ENCODE measurements at regions not wholly inside any gene's neighbourhood (a gene's known extent, or its start where the extent isn't known, plus 50 kb on each side); places are given as distances from the start of the nearest gene placed in this dataset.

GRCh38 chr7:45470031-45470430, 104.1 kb upstream of the ADCY1 start:
- H3K9me3 ChIP-seq (replicated peaks in 1 of 2; ENCODE audit: control insufficient read depth in 1 of 2, insufficient read depth in 1 of 2, low read length in 2 of 2), result peaks cover 0 to 3% of the 10 kb centered on the region in 2 donors
- no peaks in the 10 kb centered on the region for H3K27me3 ChIP-seq (ENCODE audit: control insufficient read depth in 2 of 2, insufficient read depth in 2 of 2, low read length in 2 of 2)
- no peaks in the 10 kb centered on the region for H3K36me3 ChIP-seq (replicated peaks in 1 of 2; ENCODE audit: control insufficient read depth in 1 of 2, insufficient read depth in 2 of 2, low read length in 2 of 2)
- DNase-seq, result no peak
- H4K20me1 ChIP-seq (ENCODE audit: insufficient read depth, low read length), result no peaks in the 10 kb centered on the region
- H3K9me3 Mint-ChIP-seq, result peaks cover 4 to 25% (median 14%) of the 10 kb centered on the region in 7 donors
- intact Hi-C loops (cut with micrococcal nuclease), result no loop called here
- no peak overlapping the region for H3K27ac Mint-ChIP-seq
- H3K27me3 Mint-ChIP-seq (ENCODE audit: low read depth in 3 of 3), result peaks cover 0 to 3% (median 2%) of the 10 kb centered on the region in 3 donors
- TF ChIP-seq CTCF (IDR thresholded peaks at IDR 0.05), result no peak
- H3K4me3 ChIP-seq (replicated peaks in 1 of 3; ENCODE audit: low read depth in 2 of 3, low read length in 3 of 3), result no peak overlapping the region
- H3K4me2 ChIP-seq (replicated peaks; ENCODE audit: extremely low read depth, low read length, poor library complexity, severe bottlenecking), result no peak overlapping the region
- H3K4me1 Mint-ChIP-seq, result no peaks in the 10 kb centered on the region
- H3K4me1 ChIP-seq (ENCODE audit: control insufficient read depth in 1 of 2, insufficient read depth in 2 of 2, low read length in 2 of 2), result no peaks in the 10 kb centered on the region
- H3K9ac ChIP-seq (ENCODE audit: insufficient read depth, low read length, poor library complexity, severe bottlenecking), result no peak overlapping the region
- no peak overlapping the region for H3K27ac ChIP-seq (ENCODE audit: low read depth in 1 of 2, low read length in 2 of 2)
- no peak overlapping the region for H3K4me3 Mint-ChIP-seq
- H3K36me3 Mint-ChIP-seq, result no peaks in the 10 kb centered on the region
- H3K79me2 ChIP-seq (ENCODE audit: insufficient read depth, low read length), result no peaks in the 10 kb centered on the region
- no peak overlapping the region for H2AFZ ChIP-seq (ENCODE audit: insufficient read depth, low read depth, low read length, poor library complexity, severe bottlenecking)
- 90% methylated on average over 2 of the region's 3 CpGs for WGBS (ENCODE audit: insufficient coverage)

DNA sequence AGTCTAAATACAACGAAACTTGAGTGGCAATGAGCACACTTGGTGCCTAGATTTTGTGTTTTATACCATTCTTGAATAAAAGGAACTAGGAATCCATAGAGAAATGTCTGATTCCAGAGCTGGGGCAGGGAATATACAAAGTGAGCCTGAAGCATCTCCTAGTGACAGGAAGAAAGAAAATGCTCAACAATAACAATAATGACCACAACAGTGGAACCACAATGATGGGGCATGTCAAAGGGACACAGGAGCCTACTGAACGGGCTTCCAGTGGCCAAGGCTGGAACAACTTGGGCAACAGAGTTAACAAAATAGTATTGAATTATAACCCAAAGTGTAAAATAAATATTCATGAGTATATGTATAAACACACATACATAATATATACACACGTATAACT, 94.4 kb upstream of the ADCY1 start:
- no peaks in the 10 kb centered on the region for H3K79me2 ChIP-seq (ENCODE audit: insufficient read depth, low read length)
- H3K4me3 Mint-ChIP-seq, result no peak overlapping the region

More for the DNA sequence above, 94.4 kb upstream of the ADCY1 start:
- Histone ChIP-seq H3K36me3 (replicated peaks in 1 of 2; ENCODE audit: control insufficient read depth in 1 of 2, insufficient read depth in 2 of 2, low read length in 2 of 2) (no peaks in the 10 kb centered on the region), H3K4me2 (replicated peaks; ENCODE audit: extremely low read depth, low read length, poor library complexity, severe bottlenecking) (no peak overlapping the region), H3K4me1 (ENCODE audit: control insufficient read depth in 1 of 2, insufficient read depth in 2 of 2, low read length in 2 of 2) (no peaks in the 10 kb centered on the region), H3K27me3 (ENCODE audit: control insufficient read depth in 2 of 2, insufficient read depth in 2 of 2, low read length in 2 of 2) (no peaks in the 10 kb centered on the region), H3K9ac (ENCODE audit: insufficient read depth, low read length, poor library complexity, severe bottlenecking) (no peak overlapping the region), H3K4me3 (replicated peaks in 1 of 3; ENCODE audit: low read depth in 2 of 3, low read length in 3 of 3) (no peak overlapping the region), H2AFZ (ENCODE audit: insufficient read depth, low read depth, low read length, poor library complexity, severe bottlenecking) (no peak overlapping the region), H3K9me3 (replicated peaks in 1 of 2; ENCODE audit: control insufficient read depth in 1 of 2, insufficient read depth in 1 of 2, low read length in 2 of 2) (no peaks in the 10 kb centered on the region), H4K20me1 (ENCODE audit: insufficient read depth, low read length) (no peaks in the 10 kb centered on the region), H3K27ac (ENCODE audit: low read depth in 1 of 2, low read length in 2 of 2) (no peak overlapping the region)
- H3K27me3 Mint-ChIP-seq (ENCODE audit: low read depth in 3 of 3), result peaks cover 1 to 9% (median 2%) of the 10 kb centered on the region in 3 donors
- H3K27ac Mint-ChIP-seq, result no peak overlapping the region
- no peak for DNase-seq
- no peak for TF ChIP-seq CTCF (IDR thresholded peaks at IDR 0.05)
- peaks cover 0 to 4% (median 1%) of the 10 kb centered on the region in 7 donors for H3K9me3 Mint-ChIP-seq
- no peaks in the 10 kb centered on the region for H3K36me3 Mint-ChIP-seq
- WGBS (ENCODE audit: insufficient coverage), result no CpG with 5 or more reads among the region's 3 CpGs
- H3K4me1 Mint-ChIP-seq, result no peaks in the 10 kb centered on the region
- intact Hi-C loops (cut with micrococcal nuclease), result no loop called here
